A549 (cell line): ENCODE measurements at regions not wholly inside any gene's neighbourhood (a gene's known extent, or its start where the extent isn't known, plus 50 kb on each side); places are given as distances from the start of the nearest gene placed in this dataset.

Experiments
- ATAC-seq, 2 experiments: fragments of 200-7000 bp in 1 of 2; fragments of >200 bp in 1 of 2; cut with Nextera tagmentation in 1 of 2; cut with Tn5 transposase in 1 of 2; 3 replicates each; pipeline versions ENCODE4 v1.8.0 to v1.9.1; 2018 to 2020; ENCODE audit warnings: mild to moderate bottlenecking in 1 of 2, moderate library complexity in 1 of 2
- CTCF ChIA-PET: fragments of 300-600 bp; sonication (Branson Sonifier 250); formaldehyde crosslinking; extraction: SDS; loops from one replicate; lab custom pipeline; 2021; ENCODE audit warnings: antibody characterized with exemption, inconsistent platforms; lab: Yijun Ruan, JAX
- POLR2A ChIA-PET: fragments of 350-600 bp; formaldehyde crosslinking; extraction: SDS; loops from one replicate; lab custom pipeline; 2021; ENCODE audit warnings: antibody characterized with exemption, inconsistent platforms; lab: Yijun Ruan, JAX
- DNase-seq, 2 experiments: peaks; one replicate each; pipeline versions ENCODE4 v3.0.0 to v3.0.0-alpha.2; 2011 to 2016; ENCODE audit warnings: low read depth in 1 of 2, low spot score in 1 of 2
- FAIRE-seq: peaks from 2 replicates; lab custom pipeline; 2011; peaks lifted over from hg19 to GRCh38; lab: Jason Lieb, UNC
- H3K27ac ChIP-seq, 2 experiments: fragments of >200 bp; sonication (Bioruptor Twin); formaldehyde crosslinking; 3 replicates each; pipeline ENCODE4 v1.5.1; 2016 to 2017
- H3K4me1 ChIP-seq: fragments of >200 bp; sonication (Bioruptor Twin); formaldehyde crosslinking; 3 replicates; pipeline ENCODE4 v1.6.1; 2016
- H3K4me2 ChIP-seq: fragments of >200 bp; sonication (Bioruptor Twin); formaldehyde crosslinking; 3 replicates; pipeline ENCODE4 v1.6.1; 2016
- H3K4me3 ChIP-seq: fragments of >200 bp; sonication (Bioruptor Twin); formaldehyde crosslinking; 3 replicates; pipeline ENCODE4 v1.5.1; 2016
- H3K9me3 ChIP-seq: fragments of >200 bp; sonication (Bioruptor Twin); formaldehyde crosslinking; 3 replicates; pipeline ENCODE4 v1.6.1; 2016
- BHLHE40 ChIP-seq: IDR thresholded peaks from 2 replicates; pipeline ENCODE4 v1.6.1; 2012; ENCODE audit warnings: low read depth, low read length, inconsistent platforms
- CHD2 ChIP-seq: fragments of 150-350 bp; IDR thresholded peaks from 2 replicates; pipeline ENCODE4 v1.6.1; 2014; ENCODE audit warnings: low read length; ENCODE audit not compliant: partially characterized antibody
- CTCF ChIP-seq: fragments of >200 bp; sonication (Bioruptor Twin); formaldehyde crosslinking; IDR thresholded peaks from 3 replicates; pipeline ENCODE4 v1.5.1; 2016
- EHF ChIP-seq: fragments of 250-450 bp; sonication (Bioruptor Pico); IDR thresholded peaks from 2 replicates; pipeline ENCODE4 v1.5.0; 2020; ENCODE audit warnings: mild to moderate bottlenecking
- EHMT2 ChIP-seq: fragments of 200-600 bp; sonication (generic); IDR thresholded peaks from 2 replicates; pipeline ENCODE4 v1.6.1; 2016; ENCODE audit warnings: antibody characterized with exemption, low read depth, mild to moderate bottlenecking, moderate library complexity
- ESRRA ChIP-seq: fragments of 150-350 bp; IDR thresholded peaks from 2 replicates; pipeline ENCODE4 v1.6.1; 2014; ENCODE audit warnings: mild to moderate bottlenecking, low read length, borderline replicate concordance
- FOSL2 ChIP-seq, 2 experiments: fragments of 450-650 bp in 1 of 2; fragments of >200 bp in 1 of 2; sonication (Bioruptor Twin) in 1 of 2; formaldehyde crosslinking; IDR thresholded peaks; 2 replicates each; pipeline versions ENCODE4 v1.5.0 to v1.6.1; 2016 to 2020; ENCODE audit warnings: mild to moderate bottlenecking in 1 of 2, moderate library complexity in 1 of 2
- HOXB13 ChIP-seq: fragments of 250-450 bp; sonication (Bioruptor Pico); IDR thresholded peaks from 2 replicates; pipeline ENCODE4 v1.5.0; 2020; ENCODE audit warnings: low read depth, mild to moderate bottlenecking, moderate library complexity
- HOXB5 ChIP-seq: fragments of 250-450 bp; sonication (Bioruptor Pico); IDR thresholded peaks from 2 replicates; pipeline ENCODE4 v1.5.0; 2020; ENCODE audit warnings: mild to moderate bottlenecking, moderate library complexity
- JUN ChIP-seq, 2 experiments: fragments of >200 bp; sonication (Bioruptor Twin); formaldehyde crosslinking; IDR thresholded peaks; 2 replicates in 1 of 2; 3 replicates in 1 of 2; pipeline ENCODE4 v1.6.1; 2016 to 2017
- JUNB ChIP-seq: fragments of >200 bp; sonication (Bioruptor Twin); formaldehyde crosslinking; IDR thresholded peaks from 2 replicates; pipeline ENCODE4 v1.6.1; 2016
- MAZ ChIP-seq: fragments of 150-350 bp; IDR thresholded peaks from 2 replicates; pipeline ENCODE4 v1.6.1; 2014; ENCODE audit warnings: antibody characterized with exemption, low read depth, low read length, borderline replicate concordance
- NFE2L2 ChIP-seq: fragments of 150-350 bp; conservative IDR thresholded peaks from 2 replicates; pipeline ENCODE4 v1.6.1; 2014; ENCODE audit warnings: low read length
- NPAS2 ChIP-seq: fragments of 250-450 bp; sonication (Bioruptor Pico); IDR thresholded peaks from 2 replicates; pipeline ENCODE4 v1.8.0; 2022; ENCODE audit warnings: mild to moderate bottlenecking, moderate library complexity, borderline replicate concordance
- PHF8 ChIP-seq: fragments of 200-600 bp; sonication (generic); IDR thresholded peaks from 2 replicates; pipeline ENCODE4 v1.6.1; 2016; ENCODE audit warnings: low read depth, mild to moderate bottlenecking, antibody characterized with exemption, moderate library complexity, borderline replicate concordance
- POLR2A ChIP-seq: IDR thresholded peaks from 2 replicates; pipeline ENCODE4 v1.6.1; 2012; ENCODE audit warnings: mild to moderate bottlenecking, low read length
- RNF2 ChIP-seq: fragments of 200-600 bp; sonication (generic); IDR thresholded peaks from 2 replicates; pipeline ENCODE4 v1.6.1; 2016; ENCODE audit warnings: low read depth, mild to moderate bottlenecking, antibody characterized with exemption, moderate library complexity, borderline replicate concordance
- SREBF2 ChIP-seq: fragments of 450-650 bp; IDR thresholded peaks from 2 replicates; pipeline ENCODE4 v1.6.1; 2014; ENCODE audit warnings: mild to moderate bottlenecking, moderate library complexity
- TP53 ChIP-seq: fragments of 250-450 bp; sonication (Bioruptor Pico); IDR thresholded peaks from 2 replicates; pipeline ENCODE4 v1.5.0; 2021; ENCODE audit warnings: mild to moderate bottlenecking, moderate library complexity
- ZFP36 ChIP-seq: fragments of 450-650 bp; IDR thresholded peaks from 2 replicates; pipeline ENCODE4 v1.6.1; 2014; ENCODE audit warnings: borderline replicate concordance; ENCODE audit not compliant: partially characterized antibody
- ZNF302 ChIP-seq: fragments of 250-450 bp; sonication (Bioruptor Pico); IDR thresholded peaks from 2 replicates; pipeline ENCODE4 v1.9.0; 2021; ENCODE audit warnings: inconsistent platforms, mild to moderate bottlenecking, moderate library complexity
- WGBS: methylation state at CpG from one replicate; pipeline ENCODE4 v1.1.6; 2017; ENCODE audit errors: missing lambda C conversion rate; 5-methylcytosine and 5-hydroxymethylcytosine counted together
- TF ChIP-seq, protein P1 (sequence below): fragments of >200 bp; sonication (Bioruptor Twin); formaldehyde crosslinking; IDR thresholded peaks from 3 replicates; pipeline ENCODE4 v1.6.1; 2016
- TF ChIP-seq, protein P2 (sequence below): IDR thresholded peaks from 2 replicates; pipeline ENCODE4 v1.6.1; 2012
- TF ChIP-seq, protein P3 (sequence below): fragments of 200-600 bp; sonication (generic); IDR thresholded peaks from 2 replicates; pipeline ENCODE4 v1.6.1; 2016; ENCODE audit warnings: antibody characterized with exemption, mild to moderate bottlenecking, moderate library complexity
- TF ChIP-seq, protein P4 (sequence below): fragments of 150-350 bp; IDR thresholded peaks from 2 replicates; pipeline ENCODE4 v1.6.1; 2014; ENCODE audit warnings: low read depth, mild to moderate bottlenecking, low read length

GRCh38 chr1:186770421-186770820 lies 58.3 kb upstream of the PLA2G4A start:
- H3K9me3 ChIP-seq = no peaks in the 10 kb centered on the region
- H3K4me1 ChIP-seq = peaks cover 5% of the 10 kb centered on the region; the same call in 1 of the 3 replicates
- CTCF ChIA-PET = no interaction called here
- WGBS = 79% methylated on average over 1 of the region's 1 CpG
- no peak for ATAC-seq
- FAIRE-seq = no peak
- no peak overlapping the region for H3K4me3 ChIP-seq
- POLR2A ChIA-PET = interaction anchor here (0.6 kb wide), 1 partner anchor 146 kb away, joined by 3 read pairs; no protein-coding TSS in a partner anchor
- DNase-seq = no peak
- TF ChIP-seq CTCF (no peak), EHF (no peak), JUNB (no peak), RNF2 (no peak), BHLHE40 (no peak), MAZ (no peak), HOXB5 (no peak)
- TF ChIP-seq, protein P1, sequence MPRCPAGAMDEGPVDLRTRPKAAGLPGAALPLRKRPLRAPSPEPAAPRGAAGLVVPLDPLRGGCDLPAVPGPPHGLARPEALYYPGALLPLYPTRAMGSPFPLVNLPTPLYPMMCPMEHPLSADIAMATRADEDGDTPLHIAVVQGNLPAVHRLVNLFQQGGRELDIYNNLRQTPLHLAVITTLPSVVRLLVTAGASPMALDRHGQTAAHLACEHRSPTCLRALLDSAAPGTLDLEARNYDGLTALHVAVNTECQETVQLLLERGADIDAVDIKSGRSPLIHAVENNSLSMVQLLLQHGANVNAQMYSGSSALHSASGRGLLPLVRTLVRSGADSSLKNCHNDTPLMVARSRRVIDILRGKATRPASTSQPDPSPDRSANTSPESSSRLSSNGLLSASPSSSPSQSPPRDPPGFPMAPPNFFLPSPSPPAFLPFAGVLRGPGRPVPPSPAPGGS = no peak
- TF ChIP-seq, protein P2, sequence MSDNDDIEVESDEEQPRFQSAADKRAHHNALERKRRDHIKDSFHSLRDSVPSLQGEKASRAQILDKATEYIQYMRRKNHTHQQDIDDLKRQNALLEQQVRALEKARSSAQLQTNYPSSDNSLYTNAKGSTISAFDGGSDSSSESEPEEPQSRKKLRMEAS = no peak
- TF ChIP-seq, protein P3, sequence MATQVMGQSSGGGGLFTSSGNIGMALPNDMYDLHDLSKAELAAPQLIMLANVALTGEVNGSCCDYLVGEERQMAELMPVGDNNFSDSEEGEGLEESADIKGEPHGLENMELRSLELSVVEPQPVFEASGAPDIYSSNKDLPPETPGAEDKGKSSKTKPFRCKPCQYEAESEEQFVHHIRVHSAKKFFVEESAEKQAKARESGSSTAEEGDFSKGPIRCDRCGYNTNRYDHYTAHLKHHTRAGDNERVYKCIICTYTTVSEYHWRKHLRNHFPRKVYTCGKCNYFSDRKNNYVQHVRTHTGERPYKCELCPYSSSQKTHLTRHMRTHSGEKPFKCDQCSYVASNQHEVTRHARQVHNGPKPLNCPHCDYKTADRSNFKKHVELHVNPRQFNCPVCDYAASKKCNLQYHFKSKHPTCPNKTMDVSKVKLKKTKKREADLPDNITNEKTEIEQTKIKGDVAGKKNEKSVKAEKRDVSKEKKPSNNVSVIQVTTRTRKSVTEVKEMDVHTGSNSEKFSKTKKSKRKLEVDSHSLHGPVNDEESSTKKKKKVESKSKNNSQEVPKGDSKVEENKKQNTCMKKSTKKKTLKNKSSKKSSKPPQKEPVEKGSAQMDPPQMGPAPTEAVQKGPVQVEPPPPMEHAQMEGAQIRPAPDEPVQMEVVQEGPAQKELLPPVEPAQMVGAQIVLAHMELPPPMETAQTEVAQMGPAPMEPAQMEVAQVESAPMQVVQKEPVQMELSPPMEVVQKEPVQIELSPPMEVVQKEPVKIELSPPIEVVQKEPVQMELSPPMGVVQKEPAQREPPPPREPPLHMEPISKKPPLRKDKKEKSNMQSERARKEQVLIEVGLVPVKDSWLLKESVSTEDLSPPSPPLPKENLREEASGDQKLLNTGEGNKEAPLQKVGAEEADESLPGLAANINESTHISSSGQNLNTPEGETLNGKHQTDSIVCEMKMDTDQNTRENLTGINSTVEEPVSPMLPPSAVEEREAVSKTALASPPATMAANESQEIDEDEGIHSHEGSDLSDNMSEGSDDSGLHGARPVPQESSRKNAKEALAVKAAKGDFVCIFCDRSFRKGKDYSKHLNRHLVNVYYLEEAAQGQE = no peak
- H3K4me2 ChIP-seq = no peak overlapping the region
- no peak overlapping the region for H3K27ac ChIP-seq

- ChIA-PET CTCF (interaction anchor here (1.1 to 1.6 kb wide), 2 partner anchors 10 to 163 kb away, joined by 3 to 4 read pairs; no protein-coding TSS in a partner anchor), POLR2A (no interaction called here)
- no peak overlapping the region for H3K4me2 ChIP-seq
- no peak overlapping the region for H3K27ac ChIP-seq
- no peak overlapping the region for H3K4me3 ChIP-seq
- DNase-seq (no peak), ATAC-seq (no peak), FAIRE-seq (no peak)
- H3K4me1 ChIP-seq = peaks cover 5% of the 10 kb centered on the region; the same call in 2 of the 3 replicates
- H3K9me3 ChIP-seq = no peaks in the 10 kb centered on the region
- no peak for TF ChIP-seq POLR2A
- no peak for TF ChIP-seq ZNF302 (CRISPR knock-in tag)
- no peak for TF ChIP-seq FOSL2 (IDR thresholded peaks at IDR 0.05)
- no peak for TF ChIP-seq FOSL2 (CRISPR knock-in tag; IDR thresholded peaks at IDR 0.05)
- no peak for TF ChIP-seq CHD2
- no peak for TF ChIP-seq ZFP36
- no peak for TF ChIP-seq NFE2L2
- no peak for TF ChIP-seq NPAS2 (CRISPR knock-in tag)
- no peak for TF ChIP-seq EHF
- TF ChIP-seq, all 56 proteins: peak for 0
Measured at GRCh38 chr1:186768906-186769305, 59.8 kb upstream of the PLA2G4A start.

DNA sequence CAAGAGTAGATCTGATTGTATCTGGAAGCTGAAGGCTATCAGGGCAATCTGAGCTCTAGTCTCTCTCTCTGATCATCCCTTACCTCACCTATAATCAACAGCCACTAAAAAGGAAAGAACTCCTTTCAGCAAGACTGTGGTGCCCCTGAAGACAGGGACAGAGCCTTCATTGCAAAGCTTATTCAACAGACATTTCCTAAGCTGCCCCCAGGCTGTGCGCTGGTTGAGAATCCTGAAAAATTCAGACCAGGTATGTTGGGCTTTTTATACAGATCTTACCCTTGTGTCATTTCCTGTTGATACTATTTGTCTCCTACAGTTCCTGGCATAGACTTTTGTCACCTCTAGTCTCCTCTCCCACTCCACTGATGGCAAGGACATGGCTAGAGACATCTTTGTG lies 63.3 kb upstream of the PLA2G4A start:
- Histone ChIP-seq H3K4me3 (no peak overlapping the region), H3K4me2 (no peak overlapping the region), H3K27ac (peak overlapping the region in 1 of 2 experiments; percentile 72; a peak in 3 of 6 replicates), H3K9me3 (no peaks in the 10 kb centered on the region), H3K4me1 (peaks cover 25% of the 10 kb centered on the region)
- TF ChIP-seq ESRRA = no peak
- TF ChIP-seq EHMT2 = no peak
- no peak for TF ChIP-seq SREBF2
- no peak for TF ChIP-seq EHF
- TF ChIP-seq, protein P1 = no peak
- TF ChIP-seq HOXB13 (CRISPR knock-in tag) = no peak
- no peak for TF ChIP-seq PHF8
- TF ChIP-seq, protein P4, sequence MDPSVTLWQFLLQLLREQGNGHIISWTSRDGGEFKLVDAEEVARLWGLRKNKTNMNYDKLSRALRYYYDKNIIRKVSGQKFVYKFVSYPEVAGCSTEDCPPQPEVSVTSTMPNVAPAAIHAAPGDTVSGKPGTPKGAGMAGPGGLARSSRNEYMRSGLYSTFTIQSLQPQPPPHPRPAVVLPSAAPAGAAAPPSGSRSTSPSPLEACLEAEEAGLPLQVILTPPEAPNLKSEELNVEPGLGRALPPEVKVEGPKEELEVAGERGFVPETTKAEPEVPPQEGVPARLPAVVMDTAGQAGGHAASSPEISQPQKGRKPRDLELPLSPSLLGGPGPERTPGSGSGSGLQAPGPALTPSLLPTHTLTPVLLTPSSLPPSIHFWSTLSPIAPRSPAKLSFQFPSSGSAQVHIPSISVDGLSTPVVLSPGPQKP = no peak
- TF ChIP-seq TP53 (CRISPR knock-in tag) = no peak
- TF ChIP-seq JUN (IDR thresholded peaks at IDR 0.05) = no peak
- 95% methylated on average over 1 of the region's 1 CpG for WGBS
- ChIA-PET CTCF (interaction anchor here (1.1 to 1.3 kb wide), 2 partner anchors 12 to 28 kb away, joined by 3 read pairs; no protein-coding TSS in a partner anchor), POLR2A (no interaction called here)
- FAIRE-seq (no peak), ATAC-seq (no peak), DNase-seq (no peak)
